ENCODE measurements at regions not wholly inside any gene's neighbourhood (a gene's known extent, or its start where the extent isn't known, plus 50 kb on each side); places are given as distances from the start of the nearest gene placed in this dataset.

DNA sequence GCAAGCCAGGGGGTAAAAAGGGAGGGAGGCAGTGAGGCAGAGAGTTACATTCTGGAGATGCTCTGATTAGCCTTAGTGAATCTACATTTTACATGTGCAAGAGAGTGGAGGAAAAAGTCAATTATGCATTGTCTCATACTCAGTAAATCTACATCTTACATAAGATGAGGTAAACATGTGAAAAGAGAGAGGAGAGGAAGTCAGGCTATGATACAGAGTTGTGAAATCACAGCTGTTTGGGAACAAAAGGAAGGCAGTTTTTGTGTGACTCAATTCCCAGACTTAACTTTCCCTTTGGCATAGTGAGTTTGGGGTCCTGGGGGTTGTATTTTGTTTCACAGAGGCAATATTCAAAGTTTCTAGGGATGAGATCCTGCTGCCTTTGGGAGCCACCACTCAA, 67.8 kb downstream of the GP2 start:
- ChIA-PET POLR2A (no interaction called here), CTCF (no interaction called here)
- intact Hi-C loops (cut with DNase I, micrococcal nuclease), result no loop called here
- DNase-seq, result no peak
- Mint-ChIP-seq H3K9me3 (ENCODE audit: low read depth) (peaks cover 5% of the 10 kb centered on the region), H3K27me3 (peaks cover 8% of the 10 kb centered on the region), H3K4me1 (no peaks in the 10 kb centered on the region), H3K4me3 (no peak overlapping the region), H3K27ac (no peak overlapping the region), H3K36me3 (ENCODE audit: low read depth) (no peaks in the 10 kb centered on the region)
- ATAC-seq, result no peak

DNA sequence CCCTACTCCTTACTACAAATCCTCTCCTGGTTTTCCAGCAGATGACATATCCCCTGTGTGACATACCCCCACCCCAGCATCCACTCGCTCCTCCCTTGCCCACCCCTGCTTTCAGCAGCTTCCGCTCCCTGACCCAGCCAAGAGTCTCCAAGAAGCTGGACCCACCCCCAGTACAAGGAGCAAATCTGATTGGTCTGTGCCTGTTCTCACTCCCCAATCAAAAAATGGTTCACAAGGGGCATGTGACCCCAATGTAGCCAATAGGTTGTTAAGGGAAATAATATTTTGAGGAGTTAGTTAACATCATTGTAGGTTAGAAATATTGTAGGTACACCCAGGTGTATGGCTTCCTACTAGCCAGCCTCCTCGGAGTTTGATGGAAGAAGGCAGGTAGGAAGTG, 70.1 kb downstream of the GP2 start:
- no peak overlapping the region for H3K4me3 Mint-ChIP-seq
- no peak for DNase-seq
- POLR2A ChIA-PET, result no interaction called here
- H3K9me3 Mint-ChIP-seq (ENCODE audit: low read depth), result peaks cover 5% of the 10 kb centered on the region
- no peak overlapping the region for H3K27ac Mint-ChIP-seq
- intact Hi-C loops (cut with DNase I, micrococcal nuclease), result no loop called here
- no peaks in the 10 kb centered on the region for H3K36me3 Mint-ChIP-seq (ENCODE audit: low read depth)
- no peak for ATAC-seq
- no peaks in the 10 kb centered on the region for H3K4me1 Mint-ChIP-seq
- H3K27me3 Mint-ChIP-seq, result peaks cover 10% of the 10 kb centered on the region
- CTCF ChIA-PET, result no interaction called here

DNA sequence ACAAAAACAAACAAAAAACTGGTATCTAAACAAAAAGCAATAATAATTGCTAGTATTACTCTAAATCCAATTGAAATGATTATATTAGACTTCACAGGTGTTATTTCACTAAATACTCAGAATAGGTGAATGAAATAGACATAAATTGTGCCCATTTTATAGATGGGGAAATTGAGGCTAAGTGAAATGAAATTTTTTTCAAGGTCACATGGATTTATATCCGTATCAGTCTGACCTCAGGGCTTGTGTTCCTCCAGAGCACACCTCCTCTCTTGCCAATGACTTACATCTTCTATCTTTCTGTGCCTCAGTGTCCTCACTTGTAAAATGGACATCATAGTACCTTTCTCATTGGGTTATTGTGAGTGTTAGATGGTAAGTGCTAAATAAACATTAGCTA, 72.3 kb downstream of the GP2 start:
- Mint-ChIP-seq H3K36me3 (ENCODE audit: low read depth) (no peaks in the 10 kb centered on the region), H3K27ac (no peak overlapping the region), H3K27me3 (peaks cover 10% of the 10 kb centered on the region), H3K4me1 (no peaks in the 10 kb centered on the region), H3K9me3 (ENCODE audit: low read depth) (peaks cover 2% of the 10 kb centered on the region), H3K4me3 (no peak overlapping the region)
- POLR2A ChIA-PET, result no interaction called here
- ATAC-seq (no peak), DNase-seq (no peak)
- CTCF ChIA-PET, result no interaction called here
- intact Hi-C loops (cut with DNase I, micrococcal nuclease), result no loop called here

DNA sequence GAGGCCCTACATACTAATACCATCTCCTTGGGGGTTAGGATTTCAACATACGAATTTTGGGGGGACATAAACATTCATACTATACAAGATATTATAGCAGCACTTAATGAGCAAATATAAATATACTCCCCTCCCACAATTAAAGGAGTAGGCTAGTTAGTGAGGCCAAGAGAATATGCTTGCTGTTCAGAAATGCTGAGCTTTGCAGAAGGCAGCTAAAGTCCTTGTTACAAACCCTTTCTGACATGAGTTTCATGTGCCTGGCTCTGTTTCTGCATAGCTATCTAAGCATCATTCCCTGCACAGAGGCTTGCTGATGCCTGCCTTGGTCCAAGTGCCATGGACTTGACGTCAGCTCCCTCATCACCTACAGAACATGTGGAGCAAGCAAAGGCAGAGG, 73.5 kb downstream of the GP2 start:
- ChIA-PET POLR2A (no interaction called here), CTCF (no interaction called here)
- intact Hi-C loops (cut with DNase I, micrococcal nuclease), result no loop called here
- Mint-ChIP-seq H3K9me3 (ENCODE audit: low read depth) (no peaks in the 10 kb centered on the region), H3K27ac (no peak overlapping the region), H3K27me3 (peaks cover 4% of the 10 kb centered on the region), H3K4me1 (no peaks in the 10 kb centered on the region), H3K36me3 (ENCODE audit: low read depth) (no peaks in the 10 kb centered on the region), H3K4me3 (no peak overlapping the region)
- DNase-seq, result no peak
- no peak for ATAC-seq

DNA sequence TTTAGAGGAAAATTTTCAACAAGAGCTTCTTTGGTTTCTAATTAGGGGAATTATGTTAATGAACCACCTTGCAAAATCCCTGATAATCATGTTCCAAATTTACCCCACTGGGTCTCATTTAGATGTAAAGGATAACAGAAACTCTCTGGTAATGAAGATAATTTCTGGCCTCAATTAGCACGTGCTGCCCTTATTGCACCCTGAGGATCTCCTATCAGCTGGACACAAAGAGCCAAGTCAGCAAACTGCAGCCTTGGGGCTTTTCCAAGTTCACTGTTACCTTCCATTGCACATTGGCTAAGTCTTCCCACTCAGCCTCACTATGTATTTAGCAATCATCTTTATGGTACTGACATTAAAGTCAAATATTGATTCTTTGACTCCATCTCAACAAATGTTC, 78.1 kb downstream of the GP2 start:
- Mint-ChIP-seq H3K9me3 (ENCODE audit: low read depth) (no peaks in the 10 kb centered on the region), H3K27me3 (peaks cover 8% of the 10 kb centered on the region), H3K4me1 (no peaks in the 10 kb centered on the region), H3K36me3 (ENCODE audit: low read depth) (no peaks in the 10 kb centered on the region), H3K27ac (no peak overlapping the region), H3K4me3 (no peak overlapping the region)
- POLR2A ChIA-PET, result no interaction called here
- CTCF ChIA-PET, result no interaction called here
- no peak for ATAC-seq
- intact Hi-C loops (cut with DNase I, micrococcal nuclease), result no loop called here
- DNase-seq, result no peak

DNA sequence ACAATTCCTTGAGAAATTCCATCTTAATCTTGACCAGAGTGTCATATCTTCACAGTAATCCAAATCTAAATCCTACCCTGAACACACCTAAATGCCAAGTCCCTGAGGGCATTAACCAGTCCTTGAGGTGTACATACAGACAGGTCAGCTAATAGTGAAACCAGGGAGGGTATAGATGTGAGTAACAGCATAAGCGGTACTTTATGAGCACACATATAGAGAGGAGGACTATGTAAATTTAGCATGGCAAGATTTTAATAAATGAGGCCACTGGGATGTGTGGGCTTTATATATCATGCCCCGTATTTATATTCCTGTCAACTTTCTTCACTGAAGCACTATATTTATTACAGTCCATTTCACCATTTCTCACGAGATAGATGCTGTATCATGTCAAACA, 80.2 kb downstream of the GP2 start:
- Mint-ChIP-seq H3K4me1 (no peaks in the 10 kb centered on the region), H3K9me3 (ENCODE audit: low read depth) (no peaks in the 10 kb centered on the region), H3K36me3 (ENCODE audit: low read depth) (no peaks in the 10 kb centered on the region), H3K27ac (no peak overlapping the region), H3K27me3 (peaks cover 11% of the 10 kb centered on the region), H3K4me3 (no peak overlapping the region)
- ChIA-PET POLR2A (no interaction called here), CTCF (no interaction called here)
- ATAC-seq (no peak), DNase-seq (no peak)
- intact Hi-C loops (cut with DNase I, micrococcal nuclease), result no loop called here

DNA sequence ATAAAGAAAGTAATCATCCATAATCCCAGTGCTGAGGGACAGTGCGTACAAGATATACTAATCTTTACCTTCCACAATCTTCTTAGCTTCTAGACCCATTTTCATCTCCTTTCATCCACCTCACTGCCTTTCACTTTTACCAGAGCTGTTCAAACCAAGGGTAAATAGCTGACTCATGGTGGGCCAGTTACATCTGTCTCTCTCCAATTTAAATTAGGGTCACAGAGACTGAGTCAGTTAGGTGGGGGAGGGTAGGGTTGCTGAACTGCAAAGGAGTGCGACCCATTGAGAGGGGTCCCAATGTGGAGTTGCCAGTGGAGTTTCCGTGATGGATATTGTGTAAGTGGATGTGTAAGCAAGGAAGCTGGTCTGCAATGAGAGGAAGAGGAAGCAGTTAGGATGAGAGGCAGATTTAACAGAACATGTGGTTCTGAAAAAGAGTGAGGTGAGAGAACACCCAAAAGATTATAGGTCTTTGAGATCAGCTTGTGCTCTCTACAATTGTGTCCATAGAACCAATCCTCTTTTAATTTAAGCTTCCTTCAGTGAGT, 83.5 kb downstream of the GP2 start:
- ChIA-PET POLR2A (no interaction called here), CTCF (no interaction called here)
- ATAC-seq, result no peak
- H3K36me3 Mint-ChIP-seq (ENCODE audit: low read depth), result no peaks in the 10 kb centered on the region
- peaks cover 14% of the 10 kb centered on the region for H3K27me3 Mint-ChIP-seq
- intact Hi-C loops (cut with DNase I, micrococcal nuclease), result no loop called here
- no peak for DNase-seq
- no peak overlapping the region for H3K4me3 Mint-ChIP-seq
- H3K27ac Mint-ChIP-seq, result no peak overlapping the region
- no peaks in the 10 kb centered on the region for H3K9me3 Mint-ChIP-seq (ENCODE audit: low read depth)
- H3K4me1 Mint-ChIP-seq, result no peaks in the 10 kb centered on the region

DNA sequence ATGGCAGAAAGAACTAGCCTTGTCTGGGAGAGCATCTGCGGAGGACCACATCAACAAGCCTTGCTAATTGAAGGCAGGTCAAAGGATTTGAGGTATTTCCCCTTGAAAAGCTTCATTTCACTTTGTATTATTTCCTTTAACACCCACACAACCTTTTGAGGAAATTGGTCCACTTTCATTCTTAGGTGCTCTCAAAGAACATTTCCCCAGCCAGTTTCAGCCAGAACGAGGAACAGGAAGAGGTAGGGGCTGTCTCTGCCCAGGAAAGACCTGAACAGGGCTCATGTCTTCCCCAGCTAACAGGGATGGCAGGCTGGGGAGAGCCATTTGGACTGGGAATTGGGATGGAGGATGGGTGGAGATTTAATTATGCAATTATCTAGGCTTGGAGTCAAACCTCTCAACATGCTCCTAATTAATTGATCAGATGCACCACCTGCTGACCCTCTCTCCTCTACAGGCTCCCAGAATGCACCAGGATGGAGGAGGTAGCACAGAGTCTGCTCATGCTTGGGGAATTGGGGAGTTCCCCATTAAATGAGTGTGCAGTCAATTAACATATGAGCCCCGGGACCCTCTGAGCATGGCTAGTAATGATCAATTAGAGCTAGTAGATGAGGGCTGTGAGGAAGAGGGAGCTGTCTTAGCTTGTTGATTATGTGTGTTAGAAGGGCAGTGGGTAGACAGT, 84.6 kb downstream of the GP2 start:
- ChIA-PET POLR2A (no interaction called here), CTCF (no interaction called here)
- Mint-ChIP-seq H3K4me1 (no peaks in the 10 kb centered on the region), H3K27me3 (peaks cover 14% of the 10 kb centered on the region), H3K36me3 (ENCODE audit: low read depth) (no peaks in the 10 kb centered on the region), H3K9me3 (ENCODE audit: low read depth) (no peaks in the 10 kb centered on the region), H3K4me3 (no peak overlapping the region), H3K27ac (no peak overlapping the region)
- ATAC-seq (no peak), DNase-seq (no peak)
- intact Hi-C loops (cut with DNase I, micrococcal nuclease), result no loop called here

DNA sequence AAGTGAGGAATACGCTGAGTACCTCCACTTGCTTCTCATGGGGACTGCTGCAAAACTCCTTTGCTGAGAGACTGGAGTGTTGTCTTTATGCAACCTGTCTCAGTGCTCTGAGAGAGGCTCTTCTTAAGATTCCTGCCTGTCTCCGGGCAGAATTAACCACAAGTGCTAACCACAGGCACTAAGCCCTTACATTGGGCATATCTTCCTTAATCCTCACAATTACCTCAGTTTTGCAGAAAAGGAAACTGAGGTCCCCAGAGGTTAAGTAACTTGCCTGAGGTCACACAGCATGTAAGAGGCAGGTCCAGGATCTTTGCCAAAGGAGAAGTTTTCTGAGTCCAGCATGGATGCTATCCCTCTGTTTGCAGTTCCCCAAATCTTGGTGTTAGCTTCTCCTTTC, 86.0 kb downstream of the GP2 start:
- ChIA-PET POLR2A (no interaction called here), CTCF (no interaction called here)
- Mint-ChIP-seq H3K27ac (no peak overlapping the region), H3K9me3 (ENCODE audit: low read depth) (no peaks in the 10 kb centered on the region), H3K4me3 (no peak overlapping the region), H3K27me3 (peaks cover 13% of the 10 kb centered on the region), H3K36me3 (ENCODE audit: low read depth) (no peaks in the 10 kb centered on the region), H3K4me1 (no peaks in the 10 kb centered on the region)
- no peak for DNase-seq
- intact Hi-C loops (cut with DNase I, micrococcal nuclease), result no loop called here
- ATAC-seq, result no peak

DNA sequence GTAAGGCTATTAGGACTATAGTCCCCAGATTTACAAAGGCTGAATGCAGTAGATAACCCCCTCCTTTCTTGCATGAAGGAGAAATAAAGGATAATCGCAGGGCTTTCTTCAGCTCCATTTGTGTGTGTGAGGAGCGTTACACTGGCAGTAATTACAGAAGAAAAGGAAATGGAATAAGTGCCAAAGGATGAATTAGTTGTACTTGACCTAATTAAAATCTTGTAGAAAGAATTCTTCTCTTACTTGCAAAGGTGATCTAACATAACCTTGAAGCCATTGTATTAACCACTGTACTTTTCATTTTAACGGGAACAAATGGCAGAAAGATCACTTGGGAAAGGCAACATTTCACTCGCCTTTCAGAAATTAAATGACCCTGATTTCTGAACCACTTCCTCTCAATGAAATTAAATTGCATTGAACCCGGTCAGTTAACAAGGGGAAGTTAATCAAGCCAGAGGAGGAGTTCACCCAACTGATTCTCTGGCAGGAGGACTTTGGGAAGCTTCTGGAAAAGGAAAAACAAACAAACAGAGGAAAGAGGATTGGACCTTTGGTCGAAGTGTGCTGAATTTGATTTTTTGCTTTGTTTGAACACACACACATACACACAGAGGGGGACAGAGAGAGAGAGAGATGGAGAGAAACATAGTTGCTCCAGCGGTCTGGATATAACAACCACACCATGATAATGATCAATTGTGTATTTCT, 90.6 kb downstream of the GP2 start:
- intact Hi-C loops (cut with DNase I, micrococcal nuclease), result no loop called here
- peaks cover 7% of the 10 kb centered on the region for H3K27me3 Mint-ChIP-seq
- ChIA-PET POLR2A (no interaction called here), CTCF (interaction anchor here (0.7 kb wide), 1 partner anchor 110 kb away, joined by 3 read pairs; no protein-coding TSS in a partner anchor)
- H3K36me3 Mint-ChIP-seq (ENCODE audit: low read depth), result no peaks in the 10 kb centered on the region
- no peak for DNase-seq
- H3K4me1 Mint-ChIP-seq, result no peaks in the 10 kb centered on the region
- ATAC-seq, result no peak
- no peak overlapping the region for H3K27ac Mint-ChIP-seq
- no peak overlapping the region for H3K4me3 Mint-ChIP-seq
- H3K9me3 Mint-ChIP-seq (ENCODE audit: low read depth), result no peaks in the 10 kb centered on the region

DNA sequence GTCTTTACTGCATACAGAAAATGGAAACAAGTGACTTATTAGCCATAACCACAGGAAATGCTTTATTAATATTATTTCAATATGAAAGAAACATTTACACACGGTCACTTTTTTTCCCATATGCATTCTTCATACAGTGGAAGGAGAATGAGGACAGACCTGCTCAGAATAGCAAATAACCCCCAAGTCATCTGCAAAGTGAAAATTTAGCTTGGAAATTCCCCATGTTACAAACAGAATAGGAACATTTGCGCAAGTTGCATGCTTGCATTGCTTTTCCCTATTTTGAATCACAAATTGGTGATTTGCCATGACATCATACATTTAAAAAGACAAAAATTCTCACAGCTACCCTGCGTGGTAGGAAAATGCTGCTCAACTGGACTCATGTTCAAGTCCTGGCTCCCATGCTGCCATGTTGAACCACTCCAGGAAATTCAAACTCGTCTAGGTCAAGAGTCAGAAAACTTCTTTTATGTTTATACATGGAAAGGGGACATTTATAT, 102.0 kb downstream of the GP2 start:
- Mint-ChIP-seq H3K4me3 (no peak overlapping the region), H3K4me1 (no peaks in the 10 kb centered on the region), H3K36me3 (ENCODE audit: low read depth) (no peaks in the 10 kb centered on the region), H3K9me3 (ENCODE audit: low read depth) (peaks cover 5% of the 10 kb centered on the region), H3K27me3 (peaks cover 15% of the 10 kb centered on the region), H3K27ac (no peak overlapping the region)
- ATAC-seq, result no peak
- ChIA-PET POLR2A (no interaction called here), CTCF (no interaction called here)
- DNase-seq, result no peak
- intact Hi-C loops (cut with DNase I, micrococcal nuclease), result no loop called here

DNA sequence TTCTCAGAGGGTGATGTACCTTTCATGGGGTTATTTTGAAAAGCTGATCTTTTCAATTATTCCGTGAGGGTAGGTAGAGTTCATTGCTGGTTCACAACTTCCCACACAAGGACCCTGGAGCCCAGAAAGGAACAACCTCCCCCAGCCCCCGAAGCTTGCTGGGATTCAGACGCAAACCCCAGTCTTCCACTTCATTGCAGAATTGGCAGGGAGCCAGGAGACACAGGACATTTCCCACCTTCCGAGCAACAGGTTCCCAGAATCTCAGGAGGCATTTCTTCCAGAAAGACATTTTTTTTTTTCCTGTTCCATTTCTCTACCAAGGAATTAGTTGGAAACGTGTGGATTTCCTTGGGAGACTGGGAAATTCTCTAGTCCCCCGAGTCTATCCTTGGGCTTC, 106.1 kb downstream of the GP2 start:
- Mint-ChIP-seq H3K9me3 (ENCODE audit: low read depth) (peaks cover 2% of the 10 kb centered on the region), H3K27me3 (peaks cover 15% of the 10 kb centered on the region), H3K4me3 (no peak overlapping the region), H3K4me1 (no peaks in the 10 kb centered on the region), H3K27ac (no peak overlapping the region), H3K36me3 (ENCODE audit: low read depth) (no peaks in the 10 kb centered on the region)
- DNase-seq (no peak), ATAC-seq (no peak)
- ChIA-PET CTCF (no interaction called here), POLR2A (no interaction called here)
- intact Hi-C loops (cut with DNase I, micrococcal nuclease), result no loop called here
